GM19467 (cell line): ENCODE measurements at regions not wholly inside any gene's neighbourhood (a gene's known extent, or its start where the extent isn't known, plus 50 kb on each side); places are given as distances from the start of the nearest gene placed in this dataset.
"Not testable (repeated sequence)": the region's sequence is repeated elsewhere in the genome, so short reads cannot be mapped to it uniquely, and the experiment has no call there.

ENCODE experiments used
- ATAC-seq: cut with Tn5 transposase; IDR thresholded peaks from one replicate; pipeline ENCODE4 v1.9.1; 2021; ENCODE audit warnings: mild to moderate bottlenecking, moderate library complexity; ENCODE audit not compliant: unreplicated experiment

GRCh38 chr6:4725136-4725760, 51.0 kb upstream of the CDYL start:
- not testable (repeated sequence) for ATAC-seq

GRCh38 chr6:4724727-4725126, 51.5 kb upstream of the CDYL start:
- not testable (repeated sequence) for ATAC-seq

GRCh38 chr6:4723383-4723782, 52.8 kb upstream of the CDYL start:
- ATAC-seq = no peak

GRCh38 chr6:4721368-4721767, 54.8 kb upstream of the CDYL start:
- ATAC-seq = not testable (repeated sequence)

GRCh38 chr6:4719491-4719890, 56.7 kb upstream of the CDYL start:
- no peak for ATAC-seq

GRCh38 chr6:4717856-4718255, 58.3 kb upstream of the CDYL start:
- ATAC-seq = no peak

GRCh38 chr6:4717124-4717523, 59.1 kb upstream of the CDYL start:
- ATAC-seq = no peak

GRCh38 chr6:4714961-4715501, 61.2 kb upstream of the CDYL start:
- no peak for ATAC-seq

- ATAC-seq = no peak
Observed at GRCh38 chr6:4712291-4712690, 63.9 kb upstream of the CDYL start.

- no peak for ATAC-seq
Observed at GRCh38 chr6:4707011-4707410, 69.2 kb upstream of the CDYL start.

- ATAC-seq = no peak
Observed at GRCh38 chr6:4705809-4706208, 70.4 kb upstream of the CDYL start.

GRCh38 chr6:4703382-4703781, 72.8 kb upstream of the CDYL start:
- no peak for ATAC-seq

- no peak for ATAC-seq
Observed at GRCh38 chr6:4698901-4699659, 77.1 kb upstream of the CDYL start.

GRCh38 chr6:4693173-4693970, 82.8 kb upstream of the CDYL start:
- ATAC-seq = no peak

- no peak for ATAC-seq
Observed at GRCh38 chr6:4692664-4693063, 83.5 kb upstream of the CDYL start.

- no peak for ATAC-seq
Observed at GRCh38 chr6:4687989-4688947, 87.9 kb upstream of the CDYL start.

GRCh38 chr6:4687656-4687988, 88.6 kb upstream of the CDYL start:
- ATAC-seq = no peak

- ATAC-seq = no peak
Observed at GRCh38 chr6:4682431-4683097, 93.6 kb upstream of the CDYL start.

GRCh38 chr6:4678506-4679300, 97.5 kb upstream of the CDYL start:
- ATAC-seq = no peak
